CD14-positive monocyte (primary cell): ENCODE measurements at regions not wholly inside any gene's neighbourhood (a gene's known extent, or its start where the extent isn't known, plus 50 kb on each side); places are given as distances from the start of the nearest gene placed in this dataset.

Experiments
- DNase-seq, 3 donors: peaks; one replicate each; pipeline ENCODE4 v3.0.0-alpha.2; 2011 to 2022
- H2AFZ ChIP-seq: 2 replicates; pipeline ENCODE4 v1.6.0; 2012; ENCODE audit warnings: mild to moderate bottlenecking, low read depth, low read length, inconsistent platforms; ENCODE audit not compliant: insufficient read depth, poor library complexity, severe bottlenecking
- H3K27ac ChIP-seq, 2 donors: 1 replicate in 1 of 2; 2 replicates in 1 of 2; pipeline ENCODE4 v1.5.1; 2012 to 2013; ENCODE audit warnings: low read length in 2 of 2, control low read depth in 1 of 2, inconsistent platforms in 1 of 2, low read depth in 1 of 2, mild to moderate bottlenecking in 1 of 2
- H3K27me3 ChIP-seq, 2 donors: one replicate each; pipeline versions ENCODE4 v1.6.0 to v1.6.1; 2011 to 2013; ENCODE audit warnings: low read length in 2 of 2; ENCODE audit not compliant: control insufficient read depth in 2 of 2, insufficient read depth in 2 of 2
- H3K36me3 ChIP-seq, 2 donors: replicated peaks in 1 of 2; 1 replicate in 1 of 2; 2 replicates in 1 of 2; pipeline versions ENCODE4 v1.5.1 to v1.6.1; 2012 to 2013; ENCODE audit warnings: low read length in 2 of 2, control low read depth in 1 of 2, inconsistent platforms in 1 of 2, mild to moderate bottlenecking in 1 of 2; ENCODE audit not compliant: insufficient read depth in 2 of 2, control insufficient read depth in 1 of 2
- H3K4me1 ChIP-seq, 2 donors: 1 replicate in 1 of 2; 2 replicates in 1 of 2; pipeline versions ENCODE4 v1.5.1 to v1.6.1; 2012 to 2013; ENCODE audit warnings: low read length in 2 of 2, control low read depth in 1 of 2, inconsistent platforms in 1 of 2, mild to moderate bottlenecking in 1 of 2, moderate library complexity in 1 of 2; ENCODE audit not compliant: insufficient read depth in 2 of 2, control insufficient read depth in 1 of 2
- H3K4me2 ChIP-seq: replicated peaks from 2 replicates; pipeline ENCODE3; 2012; ENCODE audit warnings: low read length, moderate library complexity, mild to moderate bottlenecking; ENCODE audit not compliant: poor library complexity, severe bottlenecking; ENCODE audit errors: extremely low read depth
- H3K4me3 ChIP-seq, 3 experiments: fragments of 200-600 bp in 1 of 3; sonication (generic) in 1 of 3; replicated peaks in 1 of 3; 1 replicate in 2 of 3; 2 replicates in 1 of 3; pipeline ENCODE4 v1.5.1; 2011 to 2013; ENCODE audit warnings: low read length in 3 of 3, mild to moderate bottlenecking in 3 of 3, control low read depth in 2 of 3, low read depth in 2 of 3, inconsistent platforms in 1 of 3, moderate library complexity in 1 of 3
- H3K79me2 ChIP-seq: 2 replicates; pipeline ENCODE4 v1.6.0; 2012; ENCODE audit warnings: mild to moderate bottlenecking, control low read depth, inconsistent platforms, low read length, moderate library complexity; ENCODE audit not compliant: insufficient read depth
- H3K9ac ChIP-seq: 2 replicates; pipeline ENCODE4 v1.6.0; 2017; ENCODE audit warnings: low read length, mild to moderate bottlenecking; ENCODE audit not compliant: insufficient read depth, poor library complexity, severe bottlenecking
- H3K9me3 ChIP-seq, 2 donors: replicated peaks in 1 of 2; 1 replicate in 1 of 2; 2 replicates in 1 of 2; pipeline versions ENCODE4 v1.5.1 to v1.6.1; 2012 to 2013; ENCODE audit warnings: low read length in 2 of 2, control low read depth in 1 of 2; ENCODE audit not compliant: control insufficient read depth in 1 of 2, insufficient read depth in 1 of 2
- H4K20me1 ChIP-seq: 2 replicates; pipeline ENCODE4 v1.6.0; 2012; ENCODE audit warnings: mild to moderate bottlenecking, low read length, control low read depth, moderate library complexity; ENCODE audit not compliant: insufficient read depth
- H3K27ac Mint-ChIP-seq, 7 donors: one replicate each; pipeline ENCODE4 v1.8.0; 2020; ENCODE audit warnings: mild to moderate bottlenecking in 7 of 7, mixed read lengths in 7 of 7, moderate library complexity in 6 of 7, inconsistent platforms in 2 of 7
- H3K27me3 Mint-ChIP-seq, 3 donors: one replicate each; pipeline ENCODE4 v1.8.0; 2021 to 2022; ENCODE audit warnings: low read depth in 3 of 3, mild to moderate bottlenecking in 3 of 3, mixed read lengths in 3 of 3, moderate library complexity in 3 of 3, inconsistent platforms in 1 of 3
- H3K36me3 Mint-ChIP-seq, 2 donors: one replicate each; pipeline ENCODE4 v1.8.0; 2020; ENCODE audit warnings: mixed read lengths in 2 of 2, inconsistent platforms in 1 of 2, mild to moderate bottlenecking in 1 of 2
- H3K4me1 Mint-ChIP-seq: one replicate; pipeline ENCODE4 v1.8.0; 2020; ENCODE audit warnings: mild to moderate bottlenecking, mixed read lengths
- H3K4me3 Mint-ChIP-seq, 2 donors: one replicate each; pipeline ENCODE4 v1.8.0; 2020; ENCODE audit warnings: mild to moderate bottlenecking in 2 of 2, mixed read lengths in 2 of 2, moderate library complexity in 1 of 2
- H3K9me3 Mint-ChIP-seq, 7 donors: one replicate each; pipeline ENCODE4 v1.8.0; 2020 to 2022; ENCODE audit warnings: mixed read lengths in 7 of 7, mild to moderate bottlenecking in 6 of 7, moderate library complexity in 6 of 7, inconsistent platforms in 2 of 7
- WGBS: methylation state at CpG from one replicate; pipeline ENCODE4 v1.1.5; 2013; ENCODE audit warnings: missing lambda C conversion rate; ENCODE audit not compliant: insufficient coverage; 5-methylcytosine and 5-hydroxymethylcytosine counted together
- intact Hi-C, 2 donors: fragments of 100-400 bp; cut with micrococcal nuclease; formaldehyde crosslinking; loops; one replicate each; pipeline versions ENCODE4 v1.15.0 to v1.15.1; 2023
- TF ChIP-seq, protein P1 (sequence below): fragments of 200-600 bp; IDR thresholded peaks from one replicate; pipeline ENCODE4 v1.8.0; 2022; ENCODE audit warnings: antibody characterized with exemption, mild to moderate bottlenecking

GRCh38 chr3:152717252-152717651 lies 117.7 kb upstream of the P2RY1 start:
- H3K4me1 Mint-ChIP-seq: peaks cover 6% of the 10 kb centered on the region
- no peak overlapping the region for H3K27ac ChIP-seq
- peaks cover 0 to 3% of the 10 kb centered on the region in 2 donors for H3K4me1 ChIP-seq
- no peak overlapping the region for H3K27ac Mint-ChIP-seq
- TF ChIP-seq, protein P1, sequence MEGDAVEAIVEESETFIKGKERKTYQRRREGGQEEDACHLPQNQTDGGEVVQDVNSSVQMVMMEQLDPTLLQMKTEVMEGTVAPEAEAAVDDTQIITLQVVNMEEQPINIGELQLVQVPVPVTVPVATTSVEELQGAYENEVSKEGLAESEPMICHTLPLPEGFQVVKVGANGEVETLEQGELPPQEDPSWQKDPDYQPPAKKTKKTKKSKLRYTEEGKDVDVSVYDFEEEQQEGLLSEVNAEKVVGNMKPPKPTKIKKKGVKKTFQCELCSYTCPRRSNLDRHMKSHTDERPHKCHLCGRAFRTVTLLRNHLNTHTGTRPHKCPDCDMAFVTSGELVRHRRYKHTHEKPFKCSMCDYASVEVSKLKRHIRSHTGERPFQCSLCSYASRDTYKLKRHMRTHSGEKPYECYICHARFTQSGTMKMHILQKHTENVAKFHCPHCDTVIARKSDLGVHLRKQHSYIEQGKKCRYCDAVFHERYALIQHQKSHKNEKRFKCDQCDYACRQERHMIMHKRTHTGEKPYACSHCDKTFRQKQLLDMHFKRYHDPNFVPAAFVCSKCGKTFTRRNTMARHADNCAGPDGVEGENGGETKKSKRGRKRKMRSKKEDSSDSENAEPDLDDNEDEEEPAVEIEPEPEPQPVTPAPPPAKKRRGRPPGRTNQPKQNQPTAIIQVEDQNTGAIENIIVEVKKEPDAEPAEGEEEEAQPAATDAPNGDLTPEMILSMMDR: no peak
- DNase-seq: no peak
- intact Hi-C loops: no loop called here
- no peak overlapping the region for H3K4me3 Mint-ChIP-seq
- no peak overlapping the region for H3K4me2 ChIP-seq
- no peak overlapping the region for H3K4me3 ChIP-seq
- H3K9ac ChIP-seq: no peak overlapping the region
- no peaks in the 10 kb centered on the region for H3K79me2 ChIP-seq
- no peak overlapping the region for H2AFZ ChIP-seq
- H3K9me3 ChIP-seq: no peaks in the 10 kb centered on the region
- H3K27me3 Mint-ChIP-seq: no peaks in the 10 kb centered on the region
- H4K20me1 ChIP-seq: no peaks in the 10 kb centered on the region
- no CpG with 5 or more reads among the region's 3 CpGs for WGBS
- peaks cover 0 to 3% (median 0%) of the 10 kb centered on the region in 7 donors for H3K9me3 Mint-ChIP-seq
- no peaks in the 10 kb centered on the region for H3K36me3 ChIP-seq
- H3K36me3 Mint-ChIP-seq: no peaks in the 10 kb centered on the region
- H3K27me3 ChIP-seq: no peaks in the 10 kb centered on the region

GRCh38 chr3:152718810-152719209 lies 116.1 kb upstream of the P2RY1 start:
- no peaks in the 10 kb centered on the region for H3K36me3 Mint-ChIP-seq
- H3K27ac Mint-ChIP-seq: peak overlapping the region in 1 of 7 donors; percentile 40
- TF ChIP-seq, protein P1: no peak
- intact Hi-C loops: no loop called here
- peaks cover 6% of the 10 kb centered on the region for H3K4me1 Mint-ChIP-seq
- Histone ChIP-seq H3K4me3 (no peak overlapping the region), H2AFZ (no peak overlapping the region), H3K9ac (no peak overlapping the region), H3K27me3 (no peaks in the 10 kb centered on the region), H3K4me2 (no peak overlapping the region), H4K20me1 (no peaks in the 10 kb centered on the region), H3K36me3 (no peaks in the 10 kb centered on the region), H3K9me3 (no peaks in the 10 kb centered on the region), H3K27ac (no peak overlapping the region), H3K4me1 (peaks cover 0 to 3% of the 10 kb centered on the region in 2 donors), H3K79me2 (no peaks in the 10 kb centered on the region)
- peaks cover 0 to under 1% (median 0%) of the 10 kb centered on the region in 3 donors for H3K27me3 Mint-ChIP-seq
- no peak overlapping the region for H3K4me3 Mint-ChIP-seq
- peak in 1 of 3 donors; percentile 4 for DNase-seq
- H3K9me3 Mint-ChIP-seq: peaks cover 0 to 3% (median 1%) of the 10 kb centered on the region in 7 donors
